SK-N-MC (cell line): ENCODE measurements at regions not wholly inside any gene's neighbourhood (a gene's known extent, or its start where the extent isn't known, plus 50 kb on each side); places are given as distances from the start of the nearest gene placed in this dataset.

Experiments
- DNase-seq: peaks from one replicate; pipeline ENCODE4 v3.0.0-alpha.2; 2011; ENCODE audit warnings: low read depth, low spot score
- H3K27ac ChIP-seq: fragments of 200-600 bp; sonication (generic); 2 replicates; pipeline ENCODE4 v1.5.1; 2016; ENCODE audit warnings: mixed run types
- H3K36me3 ChIP-seq: fragments of 200-600 bp; sonication (generic); 2 replicates; pipeline ENCODE4 v1.6.1; 2017; ENCODE audit warnings: antibody characterized with exemption, low read length, mixed read lengths; ENCODE audit not compliant: insufficient read depth
- H3K4me3 ChIP-seq: fragments of 200-600 bp; sonication (generic); 2 replicates; pipeline ENCODE4 v1.5.1; 2016
- H3K9ac ChIP-seq: fragments of 200-600 bp; sonication (generic); 2 replicates; pipeline ENCODE4 v1.8.0; 2017; ENCODE audit warnings: mixed run types, mixed read lengths; ENCODE audit not compliant: insufficient read length
- H3K9me3 ChIP-seq: fragments of 200-600 bp; sonication (generic); 2 replicates; pipeline ENCODE4 v1.6.1; 2017; ENCODE audit warnings: low read depth, mild to moderate bottlenecking, antibody characterized with exemption, low read length, moderate library complexity, mixed read lengths
- EZH2 ChIP-seq: fragments of 200-600 bp; sonication (generic); IDR thresholded peaks from one replicate; pipeline ENCODE4 v1.6.1; 2017; ENCODE audit warnings: antibody characterized with exemption
- FOXP2 ChIP-seq: optimal IDR thresholded peaks from 2 replicates; pipeline ENCODE3; 2011; ENCODE audit warnings: mild to moderate bottlenecking, moderate library complexity; ENCODE audit not compliant: insufficient read depth; ENCODE audit errors: extremely low read length, control extremely low read depth
- POLR2AphosphoS5 ChIP-seq: IDR thresholded peaks from 2 replicates; pipeline ENCODE4 v1.6.1; 2012; ENCODE audit warnings: mild to moderate bottlenecking, low read depth, low read length, borderline replicate concordance

DNA sequence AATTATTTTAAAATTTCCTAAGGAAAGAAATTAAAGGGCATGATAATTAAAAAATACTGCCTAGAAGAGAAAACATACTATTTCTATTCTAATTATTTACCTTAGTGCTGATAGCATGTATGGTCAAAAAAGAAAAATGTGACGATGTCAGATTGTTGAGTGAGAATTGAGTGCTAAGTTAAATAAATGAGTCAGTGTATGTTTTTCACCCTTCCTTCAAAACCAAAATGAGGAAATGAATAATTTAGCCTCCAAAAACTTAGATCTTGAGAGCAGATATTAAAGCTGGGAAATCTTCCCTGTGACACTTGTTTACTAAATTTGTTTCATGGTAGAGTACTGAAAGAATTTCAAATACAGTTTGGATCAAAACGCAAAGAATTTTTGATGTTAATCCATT is 58.6 kb upstream of the NYAP2 start:
- Histone ChIP-seq H3K9me3 (no peaks in the 10 kb centered on the region; the same call in 1 of the 2 replicates), H3K27ac (no peak overlapping the region), H3K9ac (no peak overlapping the region), H3K4me3 (no peak overlapping the region), H3K36me3 (no peaks in the 10 kb centered on the region)
- DNase-seq, result no peak
- TF ChIP-seq FOXP2 (no peak), POLR2AphosphoS5 (no peak), EZH2 (no peak)

DNA sequence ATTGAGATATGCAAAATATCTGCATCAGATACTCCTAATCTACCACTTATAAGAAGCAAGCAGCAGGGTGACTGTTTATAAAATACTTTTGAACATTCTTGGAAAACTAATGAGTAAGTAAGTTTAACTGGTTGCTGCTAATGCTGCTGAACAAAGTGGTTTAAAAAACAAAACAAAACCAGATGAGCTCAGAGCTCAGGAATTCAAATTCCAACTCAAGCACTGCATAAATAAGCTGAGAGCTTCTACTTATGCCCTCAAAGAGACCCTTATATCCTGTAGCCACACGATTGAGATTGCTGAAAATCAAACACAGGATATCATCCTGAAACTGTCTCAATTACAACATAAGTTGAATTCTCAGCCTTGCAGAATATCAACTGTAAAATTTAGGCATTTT is 62.3 kb upstream of the NYAP2 start:
- H3K9me3 ChIP-seq, result no peaks in the 10 kb centered on the region; the same call in 1 of the 2 replicates
- peak overlapping the region; percentile 64 for H3K4me3 ChIP-seq
- H3K9ac ChIP-seq, result no peak overlapping the region
- peak overlapping the region; percentile 91 for H3K27ac ChIP-seq
- TF ChIP-seq EZH2 (no peak), POLR2AphosphoS5 (no peak), FOXP2 (no peak)
- peak; percentile 77 for DNase-seq
- no peaks in the 10 kb centered on the region for H3K36me3 ChIP-seq

DNA sequence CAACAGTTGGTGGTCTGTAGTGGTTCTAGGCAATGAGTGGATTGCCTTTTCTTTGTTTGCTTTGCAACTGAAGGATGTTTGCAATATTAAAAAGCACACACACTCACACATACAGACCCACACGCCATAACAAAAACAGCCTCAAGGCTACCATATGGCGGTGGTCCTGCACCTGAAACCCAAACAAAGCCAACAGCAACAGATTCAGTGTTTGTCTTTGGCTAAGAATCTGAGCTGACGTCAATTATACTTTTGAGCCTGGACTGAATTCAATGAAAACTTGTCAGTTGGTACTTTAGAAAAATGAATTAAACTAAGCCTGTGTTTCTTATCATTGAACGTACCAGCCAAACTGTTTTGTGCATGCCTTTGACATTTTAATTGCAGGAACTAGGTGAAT is 65.0 kb upstream of the NYAP2 start:
- H3K36me3 ChIP-seq, result no peaks in the 10 kb centered on the region

DNA sequence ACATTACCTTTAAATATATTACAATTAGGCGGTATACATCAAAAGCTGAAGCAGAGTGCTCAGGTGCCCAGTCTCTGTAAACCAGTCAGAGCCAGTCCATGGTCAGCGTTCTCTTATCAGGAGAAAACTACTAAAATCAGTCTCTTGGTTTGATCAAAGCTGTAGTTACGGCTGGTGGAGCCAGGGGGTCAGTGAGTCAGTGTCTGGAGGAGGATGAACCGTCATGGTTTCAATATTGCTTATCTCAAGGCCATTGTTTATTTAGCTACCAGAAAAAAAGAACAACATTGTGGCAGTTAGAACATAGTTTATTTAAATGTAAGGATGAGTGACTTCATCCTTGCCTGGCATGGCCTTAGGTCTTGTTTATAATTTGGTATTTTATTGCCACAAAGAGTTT is 71.3 kb upstream of the NYAP2 start:
- Histone ChIP-seq H3K9me3 (no peaks in the 10 kb centered on the region), H3K27ac (no peak overlapping the region), H3K9ac (no peak overlapping the region), H3K4me3 (no peak overlapping the region), H3K36me3 (no peaks in the 10 kb centered on the region)
- DNase-seq, result no peak
- TF ChIP-seq EZH2 (no peak), POLR2AphosphoS5 (no peak), FOXP2 (no peak)

More for the DNA sequence above, 65.0 kb upstream of the NYAP2 start:
- Histone ChIP-seq H3K4me3 (no peak overlapping the region), H3K9me3 (no peaks in the 10 kb centered on the region; the same call in 1 of the 2 replicates), H3K27ac (no peak overlapping the region), H3K9ac (no peak overlapping the region)
- no peak for DNase-seq
- no peak for TF ChIP-seq EZH2
- TF ChIP-seq POLR2AphosphoS5, result no peak
- no peak for TF ChIP-seq FOXP2

DNA sequence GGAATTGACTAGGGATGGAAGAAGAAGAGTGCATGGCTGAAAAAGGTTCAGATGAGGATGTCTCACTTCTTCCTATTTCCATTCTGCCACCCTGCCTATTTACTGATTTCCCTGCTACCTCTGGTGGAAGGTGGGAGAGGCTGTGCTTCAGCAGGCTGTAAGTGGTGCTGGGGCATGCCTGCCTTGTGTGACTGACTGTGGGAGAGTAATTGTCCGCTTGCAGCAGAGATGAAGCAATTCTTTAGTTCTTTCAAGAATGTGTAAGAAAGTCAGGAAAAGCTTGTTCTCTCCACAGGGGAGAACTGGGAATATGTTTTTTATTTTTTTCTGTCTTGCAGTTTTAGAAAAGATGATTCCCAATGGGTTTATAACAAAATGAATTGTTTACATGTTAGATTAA is 72.5 kb upstream of the NYAP2 start:
- TF ChIP-seq EZH2 (no peak), POLR2AphosphoS5 (no peak), FOXP2 (no peak)
- Histone ChIP-seq H3K4me3 (no peak overlapping the region), H3K9ac (no peak overlapping the region), H3K36me3 (no peaks in the 10 kb centered on the region), H3K27ac (no peak overlapping the region), H3K9me3 (no peaks in the 10 kb centered on the region)
- no peak for DNase-seq

DNA sequence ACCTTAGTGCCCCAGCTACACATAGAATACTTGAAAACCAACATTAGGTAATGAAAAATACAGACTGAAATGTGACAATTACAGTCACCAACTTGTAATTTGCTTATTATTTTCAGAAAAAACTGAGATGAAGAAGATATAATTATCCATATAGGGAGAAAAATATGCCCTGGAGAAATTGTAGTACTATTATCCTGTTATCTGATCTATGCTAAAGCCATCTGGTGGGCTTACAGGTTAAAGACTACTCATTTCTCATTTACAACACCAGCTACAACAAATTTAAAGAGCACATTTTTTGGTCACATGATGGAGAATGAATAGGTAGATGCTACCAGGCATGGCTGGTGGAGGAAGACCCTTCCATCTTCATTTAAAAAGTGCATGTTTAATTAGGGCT is 79.6 kb upstream of the NYAP2 start:
- TF ChIP-seq FOXP2 (no peak), EZH2 (no peak), POLR2AphosphoS5 (no peak)
- no peak overlapping the region for H3K4me3 ChIP-seq
- no peaks in the 10 kb centered on the region for H3K9me3 ChIP-seq
- no peaks in the 10 kb centered on the region for H3K36me3 ChIP-seq
- H3K9ac ChIP-seq, result no peak overlapping the region
- no peak for DNase-seq
- no peak overlapping the region for H3K27ac ChIP-seq

DNA sequence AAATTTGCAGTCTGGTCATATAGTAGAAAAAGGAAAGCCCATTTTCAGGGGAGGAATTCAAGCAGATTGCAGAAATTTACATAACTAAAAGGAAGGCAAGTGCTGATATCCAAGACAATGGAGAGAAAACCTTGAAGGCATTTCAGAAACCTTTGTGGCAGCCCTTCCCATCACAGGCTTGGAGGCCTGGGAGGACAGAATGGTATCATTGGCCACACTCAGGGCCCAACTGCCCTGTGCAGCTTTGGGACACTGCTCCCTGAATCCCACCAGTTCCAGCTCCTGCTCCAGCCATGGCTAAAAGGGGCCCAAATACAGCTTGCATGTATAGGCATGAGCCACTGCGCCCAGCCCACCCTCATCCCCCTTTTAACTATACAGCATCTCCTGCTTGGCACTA is 81.1 kb upstream of the NYAP2 start:
- no peak overlapping the region for H3K27ac ChIP-seq
- no peak overlapping the region for H3K4me3 ChIP-seq
- TF ChIP-seq EZH2 (no peak), POLR2AphosphoS5 (no peak), FOXP2 (no peak)
- no peak for DNase-seq
- H3K36me3 ChIP-seq, result no peaks in the 10 kb centered on the region
- H3K9me3 ChIP-seq, result no peaks in the 10 kb centered on the region
- H3K9ac ChIP-seq, result no peak overlapping the region

DNA sequence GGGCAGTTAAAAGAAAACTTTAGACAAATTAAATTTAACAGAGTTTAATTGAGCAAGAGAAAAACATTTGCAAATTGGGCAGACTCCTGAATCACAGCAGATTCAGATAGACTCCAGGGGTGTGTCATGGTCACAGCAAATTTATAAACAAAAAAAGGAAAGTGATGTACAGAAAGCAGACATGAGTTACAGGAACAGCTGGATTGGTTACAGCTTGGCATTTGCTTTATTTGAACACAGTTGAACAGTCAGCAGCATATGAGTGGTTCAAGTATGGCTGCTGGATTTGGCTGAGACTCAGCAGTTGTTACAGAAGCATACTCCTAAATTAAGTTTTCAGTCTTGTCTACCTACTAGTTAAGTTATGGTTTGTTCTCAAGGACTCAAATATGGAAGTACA is 82.3 kb upstream of the NYAP2 start:
- no peak for DNase-seq
- no peaks in the 10 kb centered on the region for H3K9me3 ChIP-seq
- TF ChIP-seq EZH2, result no peak
- TF ChIP-seq FOXP2, result no peak
- no peak for TF ChIP-seq POLR2AphosphoS5

DNA sequence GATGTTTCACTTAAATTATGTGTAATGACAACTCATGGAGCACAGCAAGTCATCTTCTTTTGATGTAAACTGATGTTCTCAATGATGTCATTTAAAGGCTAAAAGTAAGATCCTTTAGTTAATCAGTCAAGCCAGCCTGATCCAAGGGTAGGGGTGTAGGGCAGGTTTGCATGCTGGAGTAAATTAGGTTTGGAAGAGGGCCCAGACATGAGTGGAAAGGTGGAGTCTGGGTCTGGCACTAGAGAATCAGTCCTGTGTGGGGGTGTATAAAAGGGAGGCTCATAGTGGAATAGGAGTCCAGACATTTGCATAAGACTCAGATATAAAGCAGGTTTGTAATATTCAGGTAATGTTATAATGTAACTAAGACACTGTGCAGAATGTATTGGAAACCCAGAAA is 88.8 kb upstream of the NYAP2 start:
- Histone ChIP-seq H3K36me3 (no peaks in the 10 kb centered on the region), H3K9me3 (no peaks in the 10 kb centered on the region), H3K9ac (no peak overlapping the region), H3K27ac (no peak overlapping the region), H3K4me3 (no peak overlapping the region)
- no peak for DNase-seq
- no peak for TF ChIP-seq EZH2

More for the DNA sequence above, 82.3 kb upstream of the NYAP2 start:
- Histone ChIP-seq H3K36me3 (no peaks in the 10 kb centered on the region), H3K4me3 (no peak overlapping the region), H3K27ac (no peak overlapping the region), H3K9ac (no peak overlapping the region)
